IMR-90 (cell line): ENCODE measurements at regions not wholly inside any gene's neighbourhood (a gene's known extent, or its start where the extent isn't known, plus 50 kb on each side); places are given as distances from the start of the nearest gene placed in this dataset.

Experiments
- ATAC-seq: fragments of 200-7000 bp; cut with Tn5 transposase; 2 replicates; pipeline ENCODE4 v1.9.1; 2020; ENCODE audit warnings: low read depth, mild to moderate bottlenecking, moderate library complexity
- BruUV-seq: library from RNA; stranded (reverse); fragments of 400-500 nt; replicated peaks from 2 replicates; lab custom pipeline; 2021; lab: Mats Ljungman, UMichigan
- CTCF ChIA-PET: fragments of 300-600 bp; formaldehyde crosslinking; extraction: SDS; loops from one replicate; lab custom pipeline; 2021; ENCODE audit warnings: antibody characterized with exemption; lab: Yijun Ruan, JAX
- POLR2A ChIA-PET: fragments of 300-600 bp; sonication (Branson Sonifier 250); formaldehyde crosslinking; loops from one replicate; lab custom pipeline; 2022; ENCODE audit warnings: antibody characterized with exemption; ENCODE audit not compliant: unreplicated experiment; lab: Charles Lee
- DNase-seq: peaks from one replicate; pipeline ENCODE4 v3.0.0; 2013
- H2AFZ ChIP-seq: replicated peaks from 2 replicates; pipeline ENCODE3; 2013; ENCODE audit warnings: low read length, mild to moderate bottlenecking; ENCODE audit not compliant: poor library complexity
- H2AK5ac ChIP-seq: 2 replicates; pipeline ENCODE4 v1.6.1; 2013; ENCODE audit warnings: low read depth, low read length, inconsistent platforms
- H2AK9ac ChIP-seq: replicated peaks from 2 replicates; pipeline ENCODE3; 2013; ENCODE audit warnings: mild to moderate bottlenecking, low read depth, low read length, moderate library complexity; ENCODE audit not compliant: poor library complexity
- H2BK120ac ChIP-seq: 2 replicates; pipeline ENCODE4 v1.6.1; 2013; ENCODE audit warnings: low read depth, low read length, inconsistent platforms
- H2BK15ac ChIP-seq: 3 replicates; pipeline ENCODE4 v1.6.1; 2013; ENCODE audit warnings: low read depth, low read length, inconsistent platforms
- H2BK20ac ChIP-seq: 2 replicates; pipeline ENCODE4 v1.6.1; 2013; ENCODE audit warnings: low read depth, mild to moderate bottlenecking, inconsistent platforms, low read length, moderate library complexity
- H2BK5ac ChIP-seq: 2 replicates; pipeline ENCODE4 v1.6.1; 2013; ENCODE audit warnings: mild to moderate bottlenecking, low read depth, low read length, inconsistent platforms; ENCODE audit not compliant: poor library complexity, severe bottlenecking
- H3K14ac ChIP-seq: replicated peaks from 2 replicates; pipeline ENCODE4 v1.6.1; 2013; ENCODE audit warnings: low read depth, low read length, inconsistent platforms
- H3K18ac ChIP-seq: 2 replicates; pipeline ENCODE4 v1.6.1; 2013; ENCODE audit warnings: low read depth, low read length, control low read depth
- H3K23ac ChIP-seq: 2 replicates; pipeline ENCODE4 v1.6.1; 2013; ENCODE audit warnings: low read depth, low read length, inconsistent platforms
- H3K27ac ChIP-seq: 2 replicates; pipeline ENCODE4 v1.5.1; 2013; ENCODE audit warnings: mild to moderate bottlenecking, control low read depth, low read length; ENCODE audit not compliant: insufficient read depth
- H3K27me3 ChIP-seq: 2 replicates; pipeline ENCODE4 v1.6.1; 2013; ENCODE audit warnings: low read length; ENCODE audit not compliant: control insufficient read depth, insufficient read depth
- H3K36me3 ChIP-seq: 2 replicates; pipeline ENCODE4 v1.6.1; 2013; ENCODE audit warnings: low read length, mixed read lengths; ENCODE audit not compliant: control insufficient read depth, insufficient read depth
- H3K4ac ChIP-seq: 2 replicates; pipeline ENCODE4 v1.6.1; 2013; ENCODE audit warnings: low read depth, low read length, inconsistent platforms
- H3K4me1 ChIP-seq: 2 replicates; pipeline ENCODE4 v1.6.1; 2013; ENCODE audit warnings: low read length, mixed read lengths; ENCODE audit not compliant: control insufficient read depth, insufficient read depth
- H3K4me2 ChIP-seq: 2 replicates; pipeline ENCODE4 v1.6.1; 2013; ENCODE audit warnings: low read depth, mild to moderate bottlenecking, control low read depth, low read length, moderate library complexity
- H3K4me3 ChIP-seq: 2 replicates; pipeline ENCODE4 v1.5.1; 2013; ENCODE audit warnings: low read depth, mild to moderate bottlenecking, control low read depth, low read length, moderate library complexity; ENCODE audit not compliant: insufficient read depth
- H3K56ac ChIP-seq: 2 replicates; pipeline ENCODE4 v1.6.1; 2013; ENCODE audit warnings: low read length, inconsistent platforms; ENCODE audit not compliant: insufficient read depth; ENCODE audit errors: extremely low read depth
- H3K79me1 ChIP-seq, 2 experiments: 2 replicates each; pipeline ENCODE4 v1.6.1; 2013; ENCODE audit warnings: low read length in 2 of 2, inconsistent platforms in 1 of 2, low read depth in 1 of 2
- H3K9ac ChIP-seq: 2 replicates; pipeline ENCODE4 v1.6.1; 2013; ENCODE audit warnings: low read depth, low read length, control low read depth
- H3K9me1 ChIP-seq: 2 replicates; pipeline ENCODE4 v1.6.1; 2013; ENCODE audit warnings: low read length, inconsistent platforms; ENCODE audit not compliant: insufficient read depth
- H3K9me3 ChIP-seq: 2 replicates; pipeline ENCODE4 v1.6.1; 2013; ENCODE audit warnings: low read length; ENCODE audit not compliant: control insufficient read depth, insufficient read depth
- H4K20me1 ChIP-seq: 2 replicates; pipeline ENCODE4 v1.6.1; 2013; ENCODE audit warnings: low read length, inconsistent platforms; ENCODE audit not compliant: insufficient read depth
- H4K5ac ChIP-seq: 2 replicates; pipeline ENCODE4 v1.6.1; 2013; ENCODE audit warnings: mild to moderate bottlenecking, low read depth, low read length, control low read depth
- H4K8ac ChIP-seq, 2 experiments: 2 replicates each; pipeline ENCODE4 v1.6.1; 2013; ENCODE audit warnings: low read depth in 2 of 2, low read length in 2 of 2, control low read depth in 1 of 2, inconsistent platforms in 1 of 2
- H4K91ac ChIP-seq: 2 replicates; pipeline ENCODE4 v1.6.1; 2013; ENCODE audit warnings: low read depth, low read length, inconsistent platforms; ENCODE audit not compliant: insufficient read depth
- BHLHE40 ChIP-seq: fragments of 150-350 bp; IDR thresholded peaks from 2 replicates; pipeline ENCODE4 v1.6.1; 2016; ENCODE audit warnings: mild to moderate bottlenecking, low read depth, low read length
- CEBPB ChIP-seq: IDR thresholded peaks from 2 replicates; pipeline ENCODE4 v1.6.1; 2012; ENCODE audit warnings: low read depth, low read length, improper control_type of control experiment
- MAZ ChIP-seq: IDR thresholded peaks from 2 replicates; pipeline ENCODE4 v1.6.1; 2012; ENCODE audit warnings: low read depth, mild to moderate bottlenecking, low read length, improper control_type of control experiment, moderate library complexity, borderline replicate concordance
- WGBS, 2 experiments: methylation state at CpG; one replicate each; pipeline versions ENCODE4 v1.1.5 to v1.1.7; 2013; ENCODE audit warnings: missing lambda C conversion rate in 2 of 2; ENCODE audit not compliant: insufficient read length in 1 of 2; ENCODE audit errors: extremely low coverage in 2 of 2; 5-methylcytosine and 5-hydroxymethylcytosine counted together
- dilution Hi-C: fragments of 300-500 bp; cut with HindIII; formaldehyde crosslinking; loops from one replicate; pipeline ENCODE4 v1.14.3; 2018; ENCODE audit warnings: low sequenced_read_pairs; ENCODE audit not compliant: unreplicated experiment
- in situ Hi-C: fragments of 300-500 bp; cut with MboI; formaldehyde crosslinking; loops from 3 replicates; pipeline ENCODE4 v1.14.3; 2019; ENCODE audit warnings: low sequenced_read_pairs, inconsistent platforms, mixed read lengths
- intact Hi-C: fragments of 100-400 bp; cut with micrococcal nuclease; formaldehyde crosslinking; loops from 2 replicates; pipeline ENCODE4 v1.10.0; 2022
- TF ChIP-seq, protein P1 (sequence below): conservative IDR thresholded peaks from 2 replicates; pipeline ENCODE4 v1.5.1; 2012; ENCODE audit warnings: mild to moderate bottlenecking, low read depth, low read length, improper control_type of control experiment

DNA sequence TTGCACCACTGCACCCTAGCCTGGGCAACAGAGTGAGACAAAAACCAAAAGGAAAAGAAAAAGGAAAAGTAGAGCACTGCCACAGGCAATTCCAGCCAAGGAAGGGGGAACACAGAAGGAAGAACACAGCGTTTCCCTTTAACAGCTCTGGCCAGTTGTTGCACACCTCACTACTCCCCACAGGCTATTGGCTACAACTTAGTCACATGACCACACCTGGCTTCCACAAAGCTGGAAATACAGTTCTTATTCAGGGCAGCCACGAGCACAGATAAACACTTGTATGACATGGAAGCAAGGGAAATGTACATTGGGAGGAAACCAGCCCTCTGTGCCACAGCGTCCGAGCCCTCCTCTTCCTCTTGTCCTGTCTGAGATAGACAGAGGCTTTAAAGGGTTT, 249.0 kb upstream of the JARID2 start:
- no peak overlapping the region for H3K14ac ChIP-seq
- no peak overlapping the region for H3K9ac ChIP-seq
- WGBS, 2 experiments, result no CpG with 5 or more reads among the region's 4 CpGs
- H2AK9ac ChIP-seq, result no peak overlapping the region
- H3K27ac ChIP-seq, result no peak overlapping the region
- in situ Hi-C loops (no loop called here), intact Hi-C loops (no loop called here), dilution Hi-C loops (no loop called here)
- H2AFZ ChIP-seq, result no peak overlapping the region
- ChIA-PET POLR2A (no interaction called here), CTCF (no interaction called here)
- no TSS peak for BruUV-seq
- no peak overlapping the region for H4K5ac ChIP-seq
- no peaks in the 10 kb centered on the region for H4K20me1 ChIP-seq
- H3K4me1 ChIP-seq, result no peaks in the 10 kb centered on the region
- H3K36me3 ChIP-seq, result no peaks in the 10 kb centered on the region
- H3K4me3 ChIP-seq, result no peak overlapping the region
- no peak overlapping the region for H3K4me2 ChIP-seq
- peaks cover 4% of the 10 kb centered on the region for H3K27me3 ChIP-seq
- no peak overlapping the region for H3K4ac ChIP-seq
- no peak overlapping the region for H3K18ac ChIP-seq
- no peaks in the 10 kb centered on the region for H3K9me3 ChIP-seq
- no peak overlapping the region for H2BK5ac ChIP-seq
- no peak for TF ChIP-seq BHLHE40
- no peak for TF ChIP-seq CEBPB
- TF ChIP-seq, protein P1, sequence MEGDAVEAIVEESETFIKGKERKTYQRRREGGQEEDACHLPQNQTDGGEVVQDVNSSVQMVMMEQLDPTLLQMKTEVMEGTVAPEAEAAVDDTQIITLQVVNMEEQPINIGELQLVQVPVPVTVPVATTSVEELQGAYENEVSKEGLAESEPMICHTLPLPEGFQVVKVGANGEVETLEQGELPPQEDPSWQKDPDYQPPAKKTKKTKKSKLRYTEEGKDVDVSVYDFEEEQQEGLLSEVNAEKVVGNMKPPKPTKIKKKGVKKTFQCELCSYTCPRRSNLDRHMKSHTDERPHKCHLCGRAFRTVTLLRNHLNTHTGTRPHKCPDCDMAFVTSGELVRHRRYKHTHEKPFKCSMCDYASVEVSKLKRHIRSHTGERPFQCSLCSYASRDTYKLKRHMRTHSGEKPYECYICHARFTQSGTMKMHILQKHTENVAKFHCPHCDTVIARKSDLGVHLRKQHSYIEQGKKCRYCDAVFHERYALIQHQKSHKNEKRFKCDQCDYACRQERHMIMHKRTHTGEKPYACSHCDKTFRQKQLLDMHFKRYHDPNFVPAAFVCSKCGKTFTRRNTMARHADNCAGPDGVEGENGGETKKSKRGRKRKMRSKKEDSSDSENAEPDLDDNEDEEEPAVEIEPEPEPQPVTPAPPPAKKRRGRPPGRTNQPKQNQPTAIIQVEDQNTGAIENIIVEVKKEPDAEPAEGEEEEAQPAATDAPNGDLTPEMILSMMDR, result no peak
- TF ChIP-seq MAZ, result no peak
- no peaks in the 10 kb centered on the region for H3K9me1 ChIP-seq
- H3K23ac ChIP-seq, result no peak overlapping the region
- no peak overlapping the region for H4K91ac ChIP-seq
- ATAC-seq (no peak), DNase-seq (no peak)
- H2BK20ac ChIP-seq, result no peak overlapping the region
- no peaks in the 10 kb centered on the region for H3K79me1 ChIP-seq
- no peak overlapping the region for H2BK15ac ChIP-seq
- no peak overlapping the region for H2AK5ac ChIP-seq
- H3K56ac ChIP-seq, result no peak overlapping the region
- no peak overlapping the region for H2BK120ac ChIP-seq
- H4K8ac ChIP-seq, result no peak overlapping the region
